Neural cell (in vitro differentiated cells): ENCODE measurements at regions not wholly inside any gene's neighbourhood (a gene's known extent, or its start where the extent isn't known, plus 50 kb on each side); places are given as distances from the start of the nearest gene placed in this dataset.

Experiments
- H2AFZ ChIP-seq: fragments of 200-600, 300-800 bp; sonication (generic), shearing (Covaris generic); 2 replicates; pipeline ENCODE4 v1.6.0; 2014; ENCODE audit warnings: low read depth, mild to moderate bottlenecking, antibody characterized with exemption, low read length, moderate library complexity
- H3F3A ChIP-seq: fragments of 200-600 bp; shearing (Covaris generic); 2 replicates; pipeline ENCODE4 v1.6.1; 2016; ENCODE audit warnings: mild to moderate bottlenecking, moderate library complexity, mixed read lengths, antibody characterized with exemption, low read length; ENCODE audit not compliant: insufficient read depth, poor library complexity, severe bottlenecking
- H3K27ac ChIP-seq: fragments of 200-600, 300-800 bp; sonication (generic), shearing (Covaris generic); 2 replicates; pipeline ENCODE4 v1.5.1; 2014; ENCODE audit warnings: mild to moderate bottlenecking, low read length, moderate library complexity
- H3K27me3 ChIP-seq: fragments of 300-800, 200-600 bp; sonication (generic), shearing (Covaris generic); 2 replicates; pipeline ENCODE4 v1.6.0; 2014; ENCODE audit warnings: mild to moderate bottlenecking, low read depth, low read length, moderate library complexity; ENCODE audit not compliant: insufficient read depth
- H3K36me3 ChIP-seq: fragments of 300-800, 200-600 bp; sonication (generic), shearing (Covaris generic); 2 replicates; pipeline ENCODE4 v1.5.1; 2014; ENCODE audit warnings: mild to moderate bottlenecking, antibody characterized with exemption, low read length, moderate library complexity; ENCODE audit not compliant: insufficient read depth
- H3K4me2 ChIP-seq: fragments of 300-800, 200-600 bp; sonication (generic), shearing (Covaris generic); 2 replicates; pipeline ENCODE4 v1.6.0; 2014; ENCODE audit warnings: mild to moderate bottlenecking, low read length
- H3K4me3 ChIP-seq: fragments of 300-800, 200-600 bp; sonication (generic), shearing (Covaris generic); 2 replicates; pipeline ENCODE4 v1.5.1; 2014; ENCODE audit warnings: mild to moderate bottlenecking, low read length, moderate library complexity
- H3K79me2 ChIP-seq: fragments of 200-600 bp; shearing (Covaris generic); replicated peaks from 2 replicates; pipeline ENCODE4 v1.6.0; 2014; ENCODE audit warnings: mild to moderate bottlenecking, low read length, moderate library complexity; ENCODE audit not compliant: insufficient read depth
- H3K9ac ChIP-seq: fragments of 300-800, 200-600 bp; sonication (generic), shearing (Covaris generic); 2 replicates; pipeline ENCODE4 v1.6.1; 2016; ENCODE audit warnings: mild to moderate bottlenecking, low read length, mixed read lengths
- H3K9me2 ChIP-seq: fragments of 200-600 bp; shearing (Covaris generic); 2 replicates; pipeline ENCODE4 v1.6.1; 2016; ENCODE audit warnings: mild to moderate bottlenecking, low read length, mixed read lengths; ENCODE audit not compliant: insufficient read depth
- H3K9me3 ChIP-seq: fragments of 200-600, 300-800 bp; sonication (generic), shearing (Covaris generic); 2 replicates; pipeline ENCODE4 v1.6.1; 2016; ENCODE audit warnings: mild to moderate bottlenecking, mixed run types, low read length, moderate library complexity, mixed read lengths
- H4K20me1 ChIP-seq: fragments of 200-600 bp; shearing (Covaris generic); 2 replicates; pipeline ENCODE4 v1.6.1; 2016; ENCODE audit warnings: mild to moderate bottlenecking, mixed run types; ENCODE audit not compliant: insufficient read depth
- CTCF ChIP-seq: fragments of 450-650 bp; IDR thresholded peaks from 2 replicates; pipeline ENCODE4 v1.5.1; 2014; ENCODE audit warnings: antibody characterized with exemption, mild to moderate bottlenecking, moderate library complexity; ENCODE audit not compliant: poor library complexity, severe bottlenecking
- EP300 ChIP-seq: fragments of 450-650 bp; conservative IDR thresholded peaks from 2 replicates; pipeline ENCODE4 v1.6.1; 2014; ENCODE audit warnings: antibody characterized with exemption, mild to moderate bottlenecking, moderate library complexity; ENCODE audit not compliant: poor library complexity, severe bottlenecking
- EZH2 ChIP-seq: fragments of 200-600, 300-800 bp; shearing (Covaris generic), sonication (generic); IDR thresholded peaks from 2 replicates; pipeline ENCODE4 v1.6.1; 2014; ENCODE audit warnings: antibody characterized with exemption, low read length, borderline replicate concordance, mild to moderate bottlenecking; ENCODE audit not compliant: insufficient read depth, poor library complexity, severe bottlenecking
- MXI1 ChIP-seq: fragments of 450-650 bp; conservative IDR thresholded peaks from 2 replicates; pipeline ENCODE4 v1.6.1; 2014; ENCODE audit warnings: antibody characterized with exemption, mild to moderate bottlenecking; ENCODE audit not compliant: poor library complexity, severe bottlenecking
- POLR2AphosphoS5 ChIP-seq: IDR thresholded peaks from 2 replicates; pipeline ENCODE4 v1.6.1; 2012
- RAD21 ChIP-seq: fragments of 450-650 bp; conservative IDR thresholded peaks from 2 replicates; pipeline ENCODE4 v1.6.1; 2014; ENCODE audit warnings: antibody characterized with exemption, mild to moderate bottlenecking, moderate library complexity
- REST ChIP-seq: IDR thresholded peaks from 2 replicates; pipeline ENCODE4 v1.6.1; 2012; ENCODE audit warnings: borderline replicate concordance
- SMC3 ChIP-seq: fragments of 450-650 bp; conservative IDR thresholded peaks from 2 replicates; pipeline ENCODE4 v1.6.1; 2014; ENCODE audit warnings: antibody characterized with exemption, mild to moderate bottlenecking, moderate library complexity; ENCODE audit not compliant: poor library complexity
- TAF1 ChIP-seq: IDR thresholded peaks from 2 replicates; pipeline ENCODE4 v1.6.1; 2012; ENCODE audit warnings: low read depth

GRCh38 chr1:239736479-239736878 is 350.1 kb downstream of the CHRM3 start:
- TF ChIP-seq RAD21 (no peak), TAF1 (no peak), EP300 (no peak), POLR2AphosphoS5 (no peak), MXI1 (no peak), REST (no peak), CTCF (no peak)
- Histone ChIP-seq H3F3A (no peaks in the 10 kb centered on the region), H3K27ac (no peak overlapping the region), H3K9ac (no peak overlapping the region), H3K4me2 (no peak overlapping the region), H2AFZ (no peak overlapping the region), H3K27me3 (no peaks in the 10 kb centered on the region), H3K9me2 (no peaks in the 10 kb centered on the region), H3K9me3 (no peaks in the 10 kb centered on the region), H3K36me3 (no peaks in the 10 kb centered on the region), H3K4me3 (no peak overlapping the region), H4K20me1 (no peaks in the 10 kb centered on the region), H3K79me2 (no peaks in the 10 kb centered on the region)

- Histone ChIP-seq H3F3A (no peaks in the 10 kb centered on the region), H3K27ac (no peak overlapping the region), H2AFZ (no peak overlapping the region), H3K79me2 (no peaks in the 10 kb centered on the region), H3K9me2 (no peaks in the 10 kb centered on the region), H3K36me3 (no peaks in the 10 kb centered on the region), H3K27me3 (no peaks in the 10 kb centered on the region), H3K9ac (no peak overlapping the region), H3K4me3 (no peak overlapping the region), H3K4me2 (no peak overlapping the region), H3K9me3 (no peaks in the 10 kb centered on the region), H4K20me1 (no peaks in the 10 kb centered on the region)
- no peak for TF ChIP-seq POLR2AphosphoS5
- TF ChIP-seq EP300 = no peak
- no peak for TF ChIP-seq SMC3
- no peak for TF ChIP-seq RAD21
- TF ChIP-seq TAF1 = no peak
- TF ChIP-seq EZH2 = no peak
- TF ChIP-seq REST = no peak
- no peak for TF ChIP-seq MXI1
- no peak for TF ChIP-seq CTCF
Measured at GRCh38 chr1:239739375-239739774, 352.3 kb upstream of the FMN2 start.
